PC-3 (cell line): ENCODE measurements at regions not wholly inside any gene's neighbourhood (a gene's known extent, or its start where the extent isn't known, plus 50 kb on each side); places are given as distances from the start of the nearest gene placed in this dataset.
A peak's percentile ranks its signal among the peaks of the same experiment; 100 is the strongest.

Experiments used
- ATAC-seq: fragments of 200-7000 bp; cut with Tn5 transposase; 2 replicates; pipeline ENCODE4 v1.9.1; 2020; ENCODE audit warnings: mild to moderate bottlenecking, moderate library complexity
- BruUV-seq: library from RNA; stranded (reverse); fragments of 400-500 nt; replicated peaks from 2 replicates; lab custom pipeline; 2021; lab: Mats Ljungman, UMichigan
- CTCF ChIA-PET: fragments of 300-600 bp; sonication (Branson Sonifier 250); formaldehyde crosslinking; loops from one replicate; lab custom pipeline; 2022; ENCODE audit warnings: antibody characterized with exemption; lab: Charles Lee
- POLR2A ChIA-PET: fragments of 300-600 bp; sonication (Branson Sonifier 250); formaldehyde crosslinking; loops from one replicate; lab custom pipeline; 2022; ENCODE audit warnings: antibody characterized with exemption; ENCODE audit not compliant: unreplicated experiment; lab: Charles Lee
- DNase-seq: peaks from one replicate; pipeline ENCODE4 v3.0.0-alpha.2; 2015
- H2AFZ ChIP-seq: fragments of 300-600 bp; sonication (generic); 2 replicates; pipeline ENCODE4 v1.6.0; 2016; ENCODE audit warnings: antibody characterized with exemption, low read length
- H3F3A ChIP-seq: fragments of 300-600 bp; sonication (generic); one replicate; pipeline ENCODE4 v1.6.0; 2017; ENCODE audit warnings: antibody characterized with exemption, low read length, control low read depth, mild to moderate bottlenecking; ENCODE audit not compliant: unreplicated experiment
- H3K27ac ChIP-seq: fragments of 300-600 bp; sonication (generic); 2 replicates; pipeline ENCODE4 v1.5.1; 2016; ENCODE audit warnings: mild to moderate bottlenecking, low read length
- H3K27me3 ChIP-seq: fragments of 300-600 bp; sonication (generic); 2 replicates; pipeline ENCODE4 v1.6.1; 2016; ENCODE audit warnings: low read length, mixed read lengths
- H3K36me3 ChIP-seq: fragments of 300-600 bp; sonication (generic); 2 replicates; pipeline ENCODE4 v1.6.1; 2016; ENCODE audit warnings: low read depth, mixed run types, low read length, mixed read lengths
- H3K4me1 ChIP-seq: fragments of 300-600 bp; sonication (generic); 2 replicates; pipeline ENCODE4 v1.5.1; 2016; ENCODE audit warnings: low read length; ENCODE audit not compliant: insufficient read depth
- H3K4me2 ChIP-seq: fragments of 300-600 bp; sonication (generic); 2 replicates; pipeline ENCODE4 v1.6.0; 2016; ENCODE audit warnings: low read length
- H3K4me3 ChIP-seq: fragments of 300-600 bp; sonication (generic); 2 replicates; pipeline ENCODE4 v1.5.1; 2016; ENCODE audit warnings: mild to moderate bottlenecking, low read length, mixed read lengths
- H3K79me2 ChIP-seq: fragments of 300-600 bp; sonication (generic); 2 replicates; pipeline ENCODE4 v1.6.1; 2017; ENCODE audit warnings: low read length, mixed read lengths
- H3K9ac ChIP-seq: fragments of 300-600 bp; sonication (generic); 2 replicates; pipeline ENCODE4 v1.6.0; 2016; ENCODE audit warnings: mild to moderate bottlenecking, low read length
- H3K9me2 ChIP-seq: fragments of 300-600 bp; sonication (generic); replicated peaks from 2 replicates; pipeline ENCODE4 v1.6.1; 2016; ENCODE audit warnings: mixed run types, low read length, mixed read lengths
- H3K9me3 ChIP-seq: fragments of 300-600 bp; sonication (generic); 2 replicates; pipeline ENCODE4 v1.6.1; 2016; ENCODE audit warnings: low read length, mixed read lengths
- H4K20me1 ChIP-seq: fragments of 300-600 bp; sonication (generic); 2 replicates; pipeline ENCODE4 v1.6.1; 2016; ENCODE audit warnings: low read length, mixed read lengths
- EZH2 ChIP-seq: fragments of 300-600 bp; sonication (generic); IDR thresholded peaks from one replicate; pipeline ENCODE4 v1.6.1; 2017; ENCODE audit warnings: antibody characterized with exemption, mild to moderate bottlenecking, low read length; ENCODE audit not compliant: unreplicated experiment
- EZH2phosphoT487 ChIP-seq: fragments of 300-600 bp; sonication (generic); IDR thresholded peaks from 2 replicates; pipeline ENCODE4 v1.6.1; 2018; ENCODE audit warnings: mild to moderate bottlenecking, antibody characterized with exemption, low read length, borderline replicate concordance
- intact Hi-C: fragments of 100-400 bp; cut with micrococcal nuclease; formaldehyde crosslinking; loops from 2 replicates; pipeline ENCODE4 v1.9.0; 2023
- TF ChIP-seq, protein P1 (sequence below): fragments of 300-600 bp; sonication (generic); conservative IDR thresholded peaks from 2 replicates; pipeline ENCODE4 v1.5.1; 2017; ENCODE audit warnings: antibody characterized with exemption, low read depth, mild to moderate bottlenecking, low read length

DNA sequence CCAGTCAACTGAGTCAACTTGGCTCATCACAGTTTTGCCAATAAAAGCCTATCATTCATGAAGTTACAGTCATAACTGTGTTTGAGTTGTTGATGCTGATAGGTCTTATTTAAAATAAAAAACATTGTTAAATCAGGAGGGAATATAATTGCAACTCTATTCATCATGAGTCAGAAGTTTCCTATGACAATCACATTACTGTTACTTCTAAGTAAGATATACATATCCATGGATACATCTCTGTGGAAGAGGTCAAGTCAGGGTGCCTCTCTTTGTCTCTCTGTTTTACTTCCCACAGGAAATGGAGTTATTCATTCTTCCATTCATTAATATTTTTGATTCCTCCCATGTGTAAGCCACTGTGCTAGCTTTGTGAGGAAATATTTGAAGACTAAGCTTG is 2015.4 kb upstream of the WWC1 start:
- BruUV-seq, result no TSS peak
- no peaks in the 10 kb centered on the region for H3K36me3 ChIP-seq
- H3K4me1 ChIP-seq, result no peaks in the 10 kb centered on the region
- H3K27me3 ChIP-seq, result no peaks in the 10 kb centered on the region
- H3F3A ChIP-seq, result no peaks in the 10 kb centered on the region
- no peaks in the 10 kb centered on the region for H4K20me1 ChIP-seq
- intact Hi-C loops, result no loop called here
- H2AFZ ChIP-seq, result no peak overlapping the region
- H3K79me2 ChIP-seq, result no peaks in the 10 kb centered on the region
- ChIA-PET CTCF (no interaction called here), POLR2A (no interaction called here)
- no peak for TF ChIP-seq EZH2
- TF ChIP-seq, protein P1, sequence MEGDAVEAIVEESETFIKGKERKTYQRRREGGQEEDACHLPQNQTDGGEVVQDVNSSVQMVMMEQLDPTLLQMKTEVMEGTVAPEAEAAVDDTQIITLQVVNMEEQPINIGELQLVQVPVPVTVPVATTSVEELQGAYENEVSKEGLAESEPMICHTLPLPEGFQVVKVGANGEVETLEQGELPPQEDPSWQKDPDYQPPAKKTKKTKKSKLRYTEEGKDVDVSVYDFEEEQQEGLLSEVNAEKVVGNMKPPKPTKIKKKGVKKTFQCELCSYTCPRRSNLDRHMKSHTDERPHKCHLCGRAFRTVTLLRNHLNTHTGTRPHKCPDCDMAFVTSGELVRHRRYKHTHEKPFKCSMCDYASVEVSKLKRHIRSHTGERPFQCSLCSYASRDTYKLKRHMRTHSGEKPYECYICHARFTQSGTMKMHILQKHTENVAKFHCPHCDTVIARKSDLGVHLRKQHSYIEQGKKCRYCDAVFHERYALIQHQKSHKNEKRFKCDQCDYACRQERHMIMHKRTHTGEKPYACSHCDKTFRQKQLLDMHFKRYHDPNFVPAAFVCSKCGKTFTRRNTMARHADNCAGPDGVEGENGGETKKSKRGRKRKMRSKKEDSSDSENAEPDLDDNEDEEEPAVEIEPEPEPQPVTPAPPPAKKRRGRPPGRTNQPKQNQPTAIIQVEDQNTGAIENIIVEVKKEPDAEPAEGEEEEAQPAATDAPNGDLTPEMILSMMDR, result no peak
- no peak for TF ChIP-seq EZH2phosphoT487
- 0 out of 2 replicates have a peak, but pooled peaks cover 3% of the 10 kb centered on the region for H3K9me3 ChIP-seq
- H3K4me3 ChIP-seq, result no peak overlapping the region
- H3K4me2 ChIP-seq, result no peak overlapping the region
- H3K27ac ChIP-seq, result peak overlapping the region; percentile 46
- no peaks in the 10 kb centered on the region for H3K9me2 ChIP-seq
- DNase-seq (peak; percentile 14), ATAC-seq (no peak)
- H3K9ac ChIP-seq, result no peak overlapping the region

DNA sequence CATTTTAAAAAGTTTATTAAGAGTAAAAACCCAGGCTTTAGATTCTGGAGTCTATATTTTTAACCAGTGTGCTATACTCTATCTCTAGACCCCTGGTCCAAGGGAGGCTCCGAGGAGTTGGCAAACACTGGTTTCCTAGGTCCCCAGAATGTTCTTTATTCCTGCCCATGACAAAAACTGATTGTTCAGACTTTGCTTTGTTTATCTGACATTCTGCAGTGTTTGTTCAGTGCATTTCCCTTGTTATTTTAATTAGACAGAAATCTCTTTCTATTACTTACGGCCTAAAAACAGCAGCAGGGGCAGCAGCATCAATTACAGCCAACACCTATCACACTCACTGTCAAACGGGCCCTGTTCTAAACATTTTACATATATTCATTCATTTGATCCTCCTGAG is 2011.6 kb upstream of the WWC1 start:
- Histone ChIP-seq H3K4me2 (no peak overlapping the region), H3K9me3 (0 out of 2 replicates have a peak, but pooled peaks cover 8% of the 10 kb centered on the region), H3K4me1 (no peaks in the 10 kb centered on the region), H2AFZ (no peak overlapping the region), H3K4me3 (no peak overlapping the region), H3F3A (no peaks in the 10 kb centered on the region), H4K20me1 (no peaks in the 10 kb centered on the region), H3K27ac (no peak overlapping the region), H3K9me2 (no peaks in the 10 kb centered on the region), H3K27me3 (no peaks in the 10 kb centered on the region), H3K79me2 (no peaks in the 10 kb centered on the region), H3K36me3 (no peaks in the 10 kb centered on the region), H3K9ac (no peak overlapping the region)
- DNase-seq (no peak), ATAC-seq (no peak)
- CTCF ChIA-PET, result no interaction called here
- intact Hi-C loops, result no loop called here
- BruUV-seq, result no TSS peak
- POLR2A ChIA-PET, result no interaction called here
- TF ChIP-seq EZH2phosphoT487 (no peak), EZH2 (no peak)
- TF ChIP-seq, protein P1, result no peak

DNA sequence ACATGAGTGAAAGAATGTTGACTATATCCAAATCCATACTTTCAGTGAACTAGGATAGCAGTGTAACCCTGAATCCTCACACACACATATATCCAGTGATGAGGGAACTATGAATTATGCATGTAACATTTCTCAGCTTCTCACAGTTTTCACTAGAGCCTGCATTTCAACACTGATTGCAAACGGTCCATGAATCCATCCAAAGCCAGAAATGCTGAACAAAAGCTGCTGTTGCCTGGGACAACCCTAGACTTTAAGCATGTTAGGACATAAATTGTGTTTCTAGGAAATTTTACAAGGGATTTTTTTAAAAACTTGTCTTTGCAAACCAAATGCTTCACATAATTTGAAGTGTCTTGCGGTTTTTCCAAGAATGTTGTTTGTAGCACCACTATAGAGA is 2010.0 kb upstream of the WWC1 start:
- ATAC-seq (no peak), DNase-seq (no peak)
- no peaks in the 10 kb centered on the region for H4K20me1 ChIP-seq
- CTCF ChIA-PET, result no interaction called here
- no TSS peak for BruUV-seq
- no peak overlapping the region for H3K27ac ChIP-seq
- no peaks in the 10 kb centered on the region for H3K36me3 ChIP-seq
- H3K4me1 ChIP-seq, result no peaks in the 10 kb centered on the region
- H3K9ac ChIP-seq, result no peak overlapping the region
- no peaks in the 10 kb centered on the region for H3K27me3 ChIP-seq
- H3F3A ChIP-seq, result no peaks in the 10 kb centered on the region
- H2AFZ ChIP-seq, result no peak overlapping the region
- 0 out of 2 replicates have a peak, but pooled peaks cover 8% of the 10 kb centered on the region for H3K9me3 ChIP-seq
- intact Hi-C loops, result no loop called here
- TF ChIP-seq, protein P1, result no peak
- no peak for TF ChIP-seq EZH2
- no peak for TF ChIP-seq EZH2phosphoT487
- H3K9me2 ChIP-seq, result no peaks in the 10 kb centered on the region
- no peak overlapping the region for H3K4me2 ChIP-seq
- POLR2A ChIA-PET, result no interaction called here
- no peaks in the 10 kb centered on the region for H3K79me2 ChIP-seq
- H3K4me3 ChIP-seq, result no peak overlapping the region
